Keratinocyte (primary cell): ENCODE measurements at regions not wholly inside any gene's neighbourhood (a gene's known extent, or its start where the extent isn't known, plus 50 kb on each side); places are given as distances from the start of the nearest gene placed in this dataset.

ENCODE experiments used
- DNase-seq: peaks from one replicate; pipeline ENCODE4 v3.0.0-alpha.2; 2011; ENCODE audit warnings: low read depth, missing footprints, low spot score
- FAIRE-seq: peaks from 2 replicates; lab custom pipeline; 2011; peaks lifted over from hg19 to GRCh38; lab: Jason Lieb, UNC
- H2AFZ ChIP-seq: 2 replicates; pipeline ENCODE4 v1.6.0; 2012; ENCODE audit warnings: low read length, control low read depth, inconsistent platforms; ENCODE audit not compliant: control insufficient read depth
- H3K27ac ChIP-seq: 2 replicates; pipeline ENCODE4 v1.5.1; 2011; ENCODE audit warnings: low read length; ENCODE audit not compliant: control insufficient read depth, insufficient read depth
- H3K27me3 ChIP-seq: 3 replicates; pipeline ENCODE4 v1.6.0; 2011; ENCODE audit warnings: low read length; ENCODE audit not compliant: control insufficient read depth, insufficient read depth; ENCODE audit errors: extremely low read depth
- H3K36me3 ChIP-seq, 2 experiments: 2 replicates in 1 of 2; 3 replicates in 1 of 2; pipeline ENCODE4 v1.5.1; 2011; ENCODE audit warnings: low read length in 2 of 2, mild to moderate bottlenecking in 1 of 2; ENCODE audit not compliant: control insufficient read depth in 2 of 2, insufficient read depth in 2 of 2; ENCODE audit errors: extremely low read depth in 1 of 2
- H3K4me1 ChIP-seq: 3 replicates; pipeline ENCODE4 v1.5.1; 2011; ENCODE audit warnings: low read length; ENCODE audit not compliant: control insufficient read depth, insufficient read depth; ENCODE audit errors: extremely low read depth
- H3K4me2 ChIP-seq: 3 replicates; pipeline ENCODE4 v1.6.0; 2011; ENCODE audit warnings: low read depth, low read length; ENCODE audit not compliant: control insufficient read depth, insufficient read depth; ENCODE audit errors: extremely low read depth
- H3K4me3 ChIP-seq, 3 experiments: fragments of 200-600 bp in 1 of 3; sonication (generic) in 1 of 3; 2 replicates in 2 of 3; 3 replicates in 1 of 3; pipeline ENCODE4 v1.5.1; 2011 to 2016; ENCODE audit warnings: low read length in 3 of 3, mild to moderate bottlenecking in 3 of 3, control low read depth in 2 of 3, inconsistent platforms in 1 of 3, low read depth in 1 of 3, mixed read lengths in 1 of 3, mixed run types in 1 of 3, moderate library complexity in 1 of 3; ENCODE audit not compliant: control insufficient read depth in 2 of 3, insufficient read depth in 2 of 3; ENCODE audit errors: extremely low read depth in 1 of 3
- H3K79me2 ChIP-seq: 2 replicates; pipeline ENCODE4 v1.6.0; 2012; ENCODE audit warnings: low read length; ENCODE audit not compliant: control insufficient read depth, insufficient read depth
- H3K9ac ChIP-seq: 3 replicates; pipeline ENCODE4 v1.6.0; 2011; ENCODE audit warnings: low read length; ENCODE audit not compliant: control insufficient read depth, insufficient read depth; ENCODE audit errors: extremely low read depth
- H3K9me1 ChIP-seq: 3 replicates; pipeline ENCODE4 v1.6.0; 2011; ENCODE audit warnings: low read length; ENCODE audit not compliant: control insufficient read depth, insufficient read depth; ENCODE audit errors: extremely low read depth
- H3K9me3 ChIP-seq: 2 replicates; pipeline ENCODE4 v1.5.1; 2012; ENCODE audit warnings: low read depth, low read length; ENCODE audit not compliant: control insufficient read depth
- H4K20me1 ChIP-seq: 3 replicates; pipeline ENCODE4 v1.6.0; 2011; ENCODE audit warnings: low read length; ENCODE audit not compliant: control insufficient read depth, insufficient read depth; ENCODE audit errors: extremely low read depth
- CTCF ChIP-seq, 3 experiments: IDR thresholded peaks in 1 of 3; conservative IDR thresholded peaks in 1 of 3; optimal IDR thresholded peaks in 1 of 3; 2 replicates in 2 of 3; 3 replicates in 1 of 3; pipeline versions ENCODE3 to v1.5.1; 2011; ENCODE audit warnings: low read length in 3 of 3, mild to moderate bottlenecking in 3 of 3, moderate library complexity in 2 of 3, control low read depth in 1 of 3, inconsistent platforms in 1 of 3; ENCODE audit not compliant: insufficient read depth in 2 of 3; ENCODE audit errors: extremely low read depth in 1 of 3
- EZH2 ChIP-seq: IDR thresholded peaks from one replicate; pipeline ENCODE4 v1.6.1; 2012; ENCODE audit warnings: inconsistent platforms, mild to moderate bottlenecking, low read length, moderate library complexity
- dilution Hi-C: fragments of 300-500 bp; cut with MboI; formaldehyde crosslinking; loops from one replicate; pipeline ENCODE4 v1.7.0; 2020; ENCODE audit warnings: low sequenced_read_pairs; ENCODE audit not compliant: extremely low pct_ligation_motif_present

DNA sequence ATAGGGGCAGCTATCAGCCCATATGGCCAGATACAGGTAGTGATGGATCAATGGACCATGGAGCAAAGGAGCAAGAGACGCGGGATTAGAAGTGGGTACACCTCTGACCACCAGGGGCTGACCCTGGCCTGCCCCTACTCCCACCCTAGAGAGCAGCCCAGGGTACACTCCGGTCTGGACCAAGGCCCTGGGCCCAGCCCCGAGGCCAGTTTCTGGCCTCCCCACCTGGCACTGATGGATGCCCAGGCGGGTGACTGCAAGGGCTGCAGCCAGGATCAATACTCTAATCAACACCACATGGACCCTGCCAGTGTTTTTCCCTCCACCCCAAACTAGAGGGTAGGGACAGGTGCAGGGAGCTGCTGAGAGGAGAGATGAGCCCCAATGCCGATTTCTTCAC lies 74.1 kb upstream of the NECTIN1 start:
- dilution Hi-C loops: no loop called here
- Histone ChIP-seq H3K9me3 (no peaks in the 10 kb centered on the region), H3K79me2 (no peaks in the 10 kb centered on the region), H3K9me1 (no peaks in the 10 kb centered on the region), H2AFZ (no peak overlapping the region), H3K4me3 (no peak overlapping the region), H4K20me1 (peaks cover 2% of the 10 kb centered on the region), H3K36me3 (no peaks in the 10 kb centered on the region), H3K9ac (no peak overlapping the region), H3K4me2 (no peak overlapping the region), H3K27ac (no peak overlapping the region), H3K27me3 (peaks cover 28% of the 10 kb centered on the region), H3K4me1 (no peaks in the 10 kb centered on the region)
- TF ChIP-seq EZH2: no peak
- TF ChIP-seq CTCF (optimal IDR thresholded peaks at IDR 0.05 in 1 of 3, IDR thresholded peaks at IDR 0.05 in 1 of 3, conservative IDR thresholded peaks at IDR 0.05 in 1 of 3; ENCODE audit: extremely low read depth in 1 of 3, insufficient read depth in 2 of 3, low read length in 3 of 3): no peak
- FAIRE-seq (no peak), DNase-seq (no peak)

DNA sequence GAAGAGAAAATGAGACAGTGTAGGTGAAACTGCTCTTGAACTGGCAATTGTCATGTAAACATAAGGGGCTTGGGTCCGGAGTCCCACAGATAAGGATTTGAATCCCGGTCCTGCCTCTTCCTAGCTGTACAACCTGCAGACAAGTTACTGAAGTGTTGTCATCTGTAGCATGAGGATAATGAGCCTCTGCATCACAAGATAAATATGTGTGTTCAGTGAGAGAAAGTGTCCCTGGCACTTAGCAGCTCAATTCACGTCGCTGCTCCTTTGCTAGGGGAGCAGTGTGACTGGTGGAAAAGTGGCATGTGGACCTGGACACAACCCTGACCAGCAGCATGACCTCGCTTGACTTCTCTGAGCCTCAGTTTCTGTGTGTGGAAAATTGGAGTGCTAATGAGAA lies 73.7 kb upstream of the NECTIN1 start:
- DNase-seq (no peak), FAIRE-seq (no peak)
- H3K9ac ChIP-seq: no peak overlapping the region
- peaks cover 2% of the 10 kb centered on the region for H4K20me1 ChIP-seq
- H3K27ac ChIP-seq: no peak overlapping the region
- peaks cover 24% of the 10 kb centered on the region for H3K27me3 ChIP-seq
- no peaks in the 10 kb centered on the region for H3K9me1 ChIP-seq
- no peak overlapping the region for H3K4me2 ChIP-seq
- H3K4me1 ChIP-seq: no peaks in the 10 kb centered on the region
- TF ChIP-seq CTCF (optimal IDR thresholded peaks at IDR 0.05 in 1 of 3, IDR thresholded peaks at IDR 0.05 in 1 of 3, conservative IDR thresholded peaks at IDR 0.05 in 1 of 3; ENCODE audit: extremely low read depth in 1 of 3, insufficient read depth in 2 of 3, low read length in 3 of 3) (no peak), EZH2 (no peak)
- H3K79me2 ChIP-seq: no peaks in the 10 kb centered on the region
- H3K4me3 ChIP-seq: no peak overlapping the region
- no peak overlapping the region for H2AFZ ChIP-seq
- dilution Hi-C loops: no loop called here
- H3K36me3 ChIP-seq: no peaks in the 10 kb centered on the region
- no peaks in the 10 kb centered on the region for H3K9me3 ChIP-seq
